SKM-1 (cell line): ENCODE measurements at regions not wholly inside any gene's neighbourhood (a gene's known extent, or its start where the extent isn't known, plus 50 kb on each side); places are given as distances from the start of the nearest gene placed in this dataset.

Experiments
- DNase-seq: peaks from one replicate; lab custom pipeline; 2025; ENCODE audit not compliant: unreplicated experiment; lab: John Stamatoyannopoulos, UW

GRCh38 chr2:79453918-79454317 is 58.9 kb upstream of the CTNNA2 start:
- no peak for DNase-seq

- no peak for DNase-seq
Observed at GRCh38 chr2:79452651-79453050, 60.2 kb upstream of the CTNNA2 start.

GRCh38 chr2:79447463-79447862 is 65.4 kb upstream of the CTNNA2 start:
- no peak for DNase-seq

- no peak for DNase-seq
Observed at GRCh38 chr2:79446313-79446712, 66.5 kb upstream of the CTNNA2 start.

GRCh38 chr2:79437433-79438267 is 75.2 kb upstream of the CTNNA2 start:
- no peak for DNase-seq

- no peak for DNase-seq
Observed at GRCh38 chr2:79434362-79434761, 78.5 kb upstream of the CTNNA2 start.

- DNase-seq, result no peak
Observed at GRCh38 chr2:79432731-79433146, 80.1 kb upstream of the CTNNA2 start.

GRCh38 chr2:79428745-79429144 is 84.1 kb upstream of the CTNNA2 start:
- DNase-seq, result no peak

- DNase-seq, result no peak
Observed at GRCh38 chr2:79414690-79415089, 98.2 kb upstream of the CTNNA2 start.

GRCh38 chr2:79394485-79394859 is 118.4 kb upstream of the CTNNA2 start:
- no peak for DNase-seq

- no peak for DNase-seq
Observed at GRCh38 chr2:79393806-79394484, 118.9 kb upstream of the CTNNA2 start.

- no peak for DNase-seq
Observed at GRCh38 chr2:79393107-79393685, 119.7 kb upstream of the CTNNA2 start.

GRCh38 chr2:79389481-79389880 is 123.4 kb upstream of the CTNNA2 start:
- DNase-seq, result no peak

- DNase-seq, result no peak
Observed at GRCh38 chr2:79388024-79388423, 124.8 kb upstream of the CTNNA2 start.

GRCh38 chr2:79387431-79387830 is 125.4 kb upstream of the CTNNA2 start:
- no peak for DNase-seq

GRCh38 chr2:79383681-79384080 is 129.2 kb upstream of the CTNNA2 start:
- DNase-seq, result no peak

- DNase-seq, result no peak
Observed at GRCh38 chr2:79375817-79376216, 137.0 kb upstream of the CTNNA2 start.

GRCh38 chr2:79373358-79374130 is 139.3 kb upstream of the CTNNA2 start:
- no peak for DNase-seq

- DNase-seq, result no peak
Observed at GRCh38 chr2:79370976-79371538, 141.8 kb upstream of the CTNNA2 start.

- DNase-seq, result no peak
Observed at GRCh38 chr2:79369127-79369526, 143.7 kb upstream of the CTNNA2 start.

GRCh38 chr2:79368116-79368630 is 144.7 kb upstream of the CTNNA2 start:
- no peak for DNase-seq
